Midbrain (tissue), 1 donor: ENCODE measurements at regions not wholly inside any gene's neighbourhood (a gene's known extent, or its start where the extent isn't known, plus 50 kb on each side); places are given as distances from the start of the nearest gene placed in this dataset.

Experiments
- DNase-seq: peaks from one replicate; lab custom pipeline; 2025; lab: John Stamatoyannopoulos, UW

DNA sequence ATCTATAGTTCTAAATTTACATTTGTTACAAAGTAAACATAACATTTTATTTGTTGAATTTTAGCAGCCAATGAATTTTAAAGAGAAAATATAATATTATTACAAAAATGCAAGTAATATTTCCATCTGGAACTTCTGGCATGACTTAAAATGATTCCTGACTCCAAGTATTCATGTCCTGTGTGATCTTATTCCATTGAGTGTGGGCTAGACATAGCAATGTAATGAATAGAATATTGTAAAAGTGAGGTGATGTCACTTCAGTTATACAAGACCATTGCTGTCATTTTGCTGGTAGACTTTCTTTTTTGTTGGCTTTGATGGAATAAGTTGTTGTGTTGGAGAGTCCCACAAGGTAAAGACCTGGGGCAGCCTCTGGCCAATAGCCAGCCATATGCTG lies 912.2 kb upstream of the PIK3C3 start:
- DNase-seq: no peak

DNA sequence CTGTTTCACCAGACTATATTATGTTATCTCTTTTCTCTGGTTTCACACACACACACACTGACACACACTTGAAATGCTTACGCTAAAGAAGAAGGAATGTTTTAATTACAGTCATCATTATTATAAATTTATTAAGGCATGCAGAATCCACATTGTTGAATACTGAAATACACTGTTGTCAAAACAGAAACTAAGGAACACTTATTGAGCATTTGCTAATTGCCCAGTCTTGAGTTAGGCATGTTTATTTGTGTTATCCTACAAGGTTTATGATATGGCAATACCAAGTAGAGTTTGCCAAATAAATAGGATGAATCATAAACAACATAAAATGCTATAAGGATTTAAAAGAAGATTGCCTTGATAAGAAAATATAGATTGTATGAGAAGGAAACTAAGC lies 917.0 kb upstream of the PIK3C3 start:
- DNase-seq: no peak

GRCh38 chr18:41036346-41036745 lies 918.7 kb upstream of the PIK3C3 start:
- DNase-seq: no peak

DNA sequence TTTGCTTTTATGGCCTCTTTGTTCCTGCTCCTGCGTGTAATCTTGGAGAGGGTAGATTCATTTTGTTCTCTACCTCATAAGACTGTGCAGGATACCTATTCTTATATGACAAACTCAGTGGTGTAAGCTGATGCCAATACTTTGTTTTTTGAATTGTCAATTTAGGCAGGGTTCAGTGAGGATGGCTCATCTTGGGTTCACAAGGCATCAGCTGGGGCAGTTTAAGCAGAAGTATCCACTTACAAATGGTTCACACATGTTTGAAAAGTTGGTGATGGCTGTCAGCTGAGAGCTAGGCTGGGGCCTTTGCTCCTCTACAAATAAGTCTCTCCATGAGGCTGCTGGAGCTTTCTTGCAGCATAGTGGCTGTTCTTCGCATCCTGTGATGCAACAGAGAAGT lies 920.6 kb upstream of the PIK3C3 start:
- no peak for DNase-seq

- DNase-seq: no peak
Measured at GRCh38 chr18:41025666-41026065, 929.4 kb upstream of the PIK3C3 start.

DNA sequence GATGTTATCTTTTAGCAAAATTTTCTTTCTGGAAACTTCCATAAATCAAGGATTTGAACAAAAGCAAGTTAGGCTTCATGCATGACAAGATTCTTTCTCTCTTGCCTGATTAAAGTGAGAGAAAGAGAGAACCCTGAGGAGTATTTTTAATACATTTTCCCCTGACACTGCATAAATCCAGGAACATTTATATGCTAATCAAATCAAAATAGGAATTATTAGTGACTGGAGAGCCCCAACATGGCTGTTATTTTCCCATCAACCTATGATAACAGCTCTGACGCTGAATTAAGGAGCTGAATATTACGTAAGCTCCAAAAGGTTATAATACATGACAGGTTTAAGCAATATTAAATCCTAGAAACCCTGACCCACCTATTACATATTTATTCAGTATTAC lies 930.2 kb upstream of the PIK3C3 start:
- no peak for DNase-seq

- no peak for DNase-seq
Measured at GRCh38 chr18:41022484-41022883, 932.5 kb upstream of the PIK3C3 start.

- DNase-seq: no peak
Measured at GRCh38 chr18:41021089-41021488, 933.9 kb upstream of the PIK3C3 start.

GRCh38 chr18:41012194-41012593 lies 942.8 kb upstream of the PIK3C3 start:
- no peak for DNase-seq

DNA sequence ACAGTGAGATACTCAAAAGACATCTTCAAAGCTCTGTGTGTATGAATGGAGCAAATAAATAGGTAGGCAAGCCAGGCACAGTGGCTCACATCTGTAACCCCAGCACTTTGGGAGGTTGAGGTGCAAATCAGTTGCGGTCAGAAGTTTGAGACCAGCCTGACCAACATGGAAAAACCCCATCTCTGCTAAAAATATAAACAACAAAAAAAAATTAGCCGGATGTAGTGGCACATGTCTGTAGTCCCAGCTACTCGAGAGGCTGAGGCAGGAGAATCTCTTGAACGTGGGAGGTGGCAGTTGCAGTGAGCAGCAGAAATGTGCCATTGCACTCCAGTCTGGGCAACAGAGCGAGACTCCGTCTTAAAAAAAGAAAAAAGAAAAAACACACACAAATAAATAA lies 945.1 kb upstream of the PIK3C3 start:
- no peak for DNase-seq

- no peak for DNase-seq
Measured at GRCh38 chr18:41004324-41004723, 950.7 kb upstream of the PIK3C3 start.

GRCh38 chr18:40995529-40995928 lies 959.5 kb upstream of the PIK3C3 start:
- DNase-seq: no peak

DNA sequence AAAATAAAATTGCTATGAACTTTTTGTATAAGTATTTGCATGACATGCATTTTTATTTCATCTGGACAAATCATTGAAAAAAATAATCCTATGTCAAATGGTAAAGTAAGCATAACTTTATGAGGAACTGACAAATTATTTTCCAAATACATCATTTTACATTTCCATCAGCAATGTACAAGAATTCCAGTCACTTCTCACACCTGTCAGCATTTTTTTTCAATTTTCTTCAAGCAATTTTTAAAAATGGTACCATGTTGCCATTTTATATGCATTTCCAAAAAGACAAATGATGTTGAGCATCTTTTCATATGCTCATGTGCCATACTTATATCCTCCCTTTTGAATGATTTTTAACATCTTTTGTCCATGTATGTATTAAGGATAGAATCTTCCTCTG lies 961.7 kb upstream of the PIK3C3 start:
- DNase-seq: no peak

- DNase-seq: no peak
Measured at GRCh38 chr18:40987581-40987980, 967.5 kb upstream of the PIK3C3 start.

DNA sequence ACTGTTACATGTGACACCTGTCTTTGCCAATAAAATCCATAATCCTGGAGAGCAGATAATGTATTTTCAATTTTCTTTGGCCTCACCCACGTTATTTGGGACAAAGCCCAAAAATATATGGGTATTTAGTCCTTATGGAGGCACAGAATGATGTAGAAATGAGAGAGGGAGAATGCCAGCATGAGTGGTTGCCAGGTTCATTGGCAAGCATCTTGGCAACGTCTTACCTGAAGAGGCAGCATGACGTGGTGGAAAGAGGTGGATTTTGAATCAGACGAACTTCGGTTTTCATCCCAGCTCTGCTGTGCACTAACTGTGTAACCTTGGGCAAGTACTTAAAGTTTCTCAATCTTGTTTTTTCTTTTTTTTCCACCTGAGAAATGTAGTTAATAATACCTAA lies 969.6 kb upstream of the PIK3C3 start:
- no peak for DNase-seq

DNA sequence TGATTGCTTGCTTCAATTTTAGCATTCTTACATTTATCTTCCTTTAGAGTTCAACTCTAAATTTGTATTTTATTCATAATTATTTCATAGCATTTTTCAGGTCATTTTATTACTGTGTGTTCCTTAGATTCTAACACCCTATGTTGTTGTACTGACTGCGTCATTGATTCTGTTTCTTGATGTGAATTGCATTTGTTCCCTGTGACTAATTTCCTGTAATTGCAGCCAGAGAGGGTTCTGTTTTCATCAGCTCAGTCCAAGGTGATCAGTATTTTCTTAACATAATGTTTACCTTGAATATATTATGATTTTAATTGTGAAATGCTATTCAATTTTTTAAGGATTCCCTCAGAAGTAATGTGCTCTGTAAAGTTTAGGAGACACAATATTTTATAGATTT lies 970.2 kb upstream of the PIK3C3 start:
- no peak for DNase-seq

- DNase-seq: no peak
Measured at GRCh38 chr18:40983835-40984234, 971.2 kb upstream of the PIK3C3 start.

- no peak for DNase-seq
Measured at GRCh38 chr18:40980171-40980570, 974.9 kb upstream of the PIK3C3 start.

- DNase-seq: no peak
Measured at GRCh38 chr18:40976050-40976449, 979.0 kb upstream of the PIK3C3 start.

DNA sequence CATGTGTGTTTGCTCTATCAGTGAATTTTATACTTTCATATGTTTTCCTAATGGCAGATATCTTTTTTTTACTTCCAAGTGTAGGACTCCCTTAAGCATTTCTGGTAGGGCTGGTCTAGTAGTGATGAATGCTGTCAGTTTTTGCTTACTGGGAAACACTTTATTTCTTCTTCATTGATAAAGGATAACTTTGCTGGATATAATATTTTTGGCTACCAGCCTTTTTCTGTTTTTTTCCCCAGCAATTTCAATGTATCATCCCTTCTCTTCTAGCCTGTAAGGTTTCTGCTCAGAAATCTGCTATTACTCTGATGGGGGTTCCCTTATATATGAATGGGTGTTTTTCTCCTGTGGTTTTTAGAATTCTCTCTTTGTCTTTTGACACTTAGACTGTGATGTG lies 980.6 kb upstream of the PIK3C3 start:
- no peak for DNase-seq

DNA sequence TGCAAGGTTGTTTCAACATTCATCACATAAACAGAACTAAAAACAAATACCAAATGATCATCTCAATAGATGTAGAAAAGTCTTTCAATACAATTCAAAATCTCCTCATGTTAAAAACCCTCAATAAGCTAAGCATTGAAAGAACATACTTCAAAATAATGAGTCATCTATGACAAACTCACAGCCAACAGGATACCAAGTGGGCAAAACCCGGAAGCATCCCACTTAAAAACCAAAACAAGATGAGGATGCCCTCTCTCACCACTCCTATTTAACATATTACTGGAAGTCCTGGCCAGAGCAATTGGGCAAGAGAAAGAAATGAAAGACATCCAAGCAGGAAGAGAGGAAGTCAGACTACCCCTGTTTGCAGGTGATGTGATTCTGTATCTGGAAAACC lies 992.2 kb upstream of the PIK3C3 start:
- DNase-seq: no peak

DNA sequence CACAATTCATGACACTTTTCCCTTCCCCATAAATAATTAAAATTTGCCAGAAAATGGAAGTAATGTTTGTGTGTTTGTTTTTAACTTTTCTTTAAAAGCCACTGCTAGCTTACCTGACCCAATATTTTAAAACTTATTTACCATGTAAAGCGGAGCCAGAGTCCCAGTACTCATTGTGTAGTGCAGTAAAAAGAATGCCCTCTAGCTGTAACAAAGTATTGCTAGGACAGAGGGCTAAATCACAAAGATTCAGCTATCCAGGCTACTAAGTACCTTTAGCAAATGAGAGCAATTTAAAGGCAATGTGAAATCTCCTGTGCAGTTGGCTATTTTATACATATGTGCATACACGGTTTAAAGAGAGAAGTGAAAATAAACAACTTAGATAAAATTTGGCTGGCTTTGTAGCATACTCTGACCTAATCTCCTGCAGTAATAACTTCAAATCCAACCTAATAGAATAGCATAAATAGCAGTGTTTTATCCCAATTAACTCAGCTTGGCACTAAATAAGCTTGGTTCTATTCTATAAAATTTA lies 997.4 kb upstream of the PIK3C3 start:
- DNase-seq: no peak

DNA sequence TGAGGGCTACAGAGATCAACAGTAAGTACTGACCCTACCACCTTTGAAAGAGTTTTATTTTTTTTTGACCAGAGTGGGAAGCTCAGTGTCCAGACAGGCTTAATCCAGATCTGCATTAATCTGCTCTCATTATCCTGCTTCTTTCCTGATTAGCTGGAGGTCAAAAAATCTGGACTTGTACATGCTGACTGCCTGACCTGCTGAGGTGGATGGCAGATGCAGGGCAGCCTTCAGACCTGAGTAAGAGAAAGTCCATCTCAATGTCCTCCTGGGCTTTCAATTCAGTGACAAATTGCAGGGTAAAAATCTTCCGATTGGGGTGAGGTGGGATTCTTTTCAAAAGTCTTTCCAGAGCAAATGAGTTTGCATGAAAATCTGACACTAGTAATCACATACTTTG lies 998.8 kb upstream of the PIK3C3 start:
- DNase-seq: no peak

DNA sequence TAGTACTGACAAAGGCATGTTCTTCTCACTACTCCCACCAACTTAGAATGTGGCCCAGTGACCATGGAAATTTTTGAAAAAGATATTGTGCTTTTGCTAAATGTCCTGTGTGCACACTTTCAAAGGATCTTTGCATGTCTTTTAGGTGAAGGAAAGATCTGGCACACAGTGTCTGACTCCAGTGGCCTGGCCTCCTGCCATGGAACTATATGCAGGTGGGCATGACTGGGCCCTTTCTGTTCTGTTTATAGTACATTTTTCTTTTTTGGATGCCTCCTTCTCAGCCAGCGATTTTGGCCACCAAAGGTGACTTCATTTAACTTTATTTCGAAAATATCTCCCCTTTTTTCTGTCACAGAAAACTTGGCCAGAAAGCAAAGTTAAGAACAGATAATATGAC lies 999.7 kb upstream of the PIK3C3 start:
- no peak for DNase-seq
